PFSK-1 (cell line): ENCODE measurements at regions not wholly inside any gene's neighbourhood (a gene's known extent, or its start where the extent isn't known, plus 50 kb on each side); places are given as distances from the start of the nearest gene placed in this dataset.

Experiments
- FOXP2 ChIP-seq: optimal IDR thresholded peaks from 2 replicates; pipeline ENCODE3; 2011; ENCODE audit warnings: borderline replicate concordance, control low read depth, inconsistent platforms; ENCODE audit not compliant: insufficient read depth; ENCODE audit errors: extremely low read length, extremely low read depth
- POLR2AphosphoS5 ChIP-seq: IDR thresholded peaks from 2 replicates; pipeline ENCODE4 v1.6.1; 2012; ENCODE audit warnings: low read depth, mild to moderate bottlenecking, control low read depth, low read length, moderate library complexity
- REST ChIP-seq, 2 experiments: IDR thresholded peaks; 2 replicates each; pipeline versions ENCODE4 v1.6.1 to v1.8.0; 2011 to 2012; ENCODE audit warnings: low read depth in 2 of 2, low read length in 2 of 2, control low read depth in 1 of 2, inconsistent platforms in 1 of 2, mild to moderate bottlenecking in 1 of 2, moderate library complexity in 1 of 2; ENCODE audit not compliant: insufficient read depth in 1 of 2
- SIN3A ChIP-seq: IDR thresholded peaks from 2 replicates; pipeline ENCODE4 v1.6.1; 2012; ENCODE audit warnings: mild to moderate bottlenecking, low read length, moderate library complexity, borderline replicate concordance; ENCODE audit not compliant: insufficient read depth
- TAF1 ChIP-seq: IDR thresholded peaks from 2 replicates; pipeline ENCODE4 v1.6.1; 2012; ENCODE audit warnings: low read length, control low read depth, borderline replicate concordance; ENCODE audit not compliant: insufficient read depth

GRCh38 chr3:30452446-30452845 lies 154.0 kb upstream of the TGFBR2 start:
- TF ChIP-seq TAF1 (no peak), SIN3A (no peak), REST (IDR thresholded peaks at IDR 0.05; ENCODE audit: insufficient read depth in 1 of 2, low read depth in 2 of 2, low read length in 2 of 2) (no peak), POLR2AphosphoS5 (no peak), FOXP2 (no peak)

GRCh38 chr3:30453360-30454039 lies 152.9 kb upstream of the TGFBR2 start:
- no peak for TF ChIP-seq SIN3A
- no peak for TF ChIP-seq REST (IDR thresholded peaks at IDR 0.05; ENCODE audit: insufficient read depth in 1 of 2, low read depth in 2 of 2, low read length in 2 of 2)
- TF ChIP-seq TAF1, result no peak
- TF ChIP-seq FOXP2, result no peak
- TF ChIP-seq POLR2AphosphoS5, result no peak

- TF ChIP-seq SIN3A (no peak), TAF1 (no peak), REST (IDR thresholded peaks at IDR 0.05; ENCODE audit: insufficient read depth in 1 of 2, low read depth in 2 of 2, low read length in 2 of 2) (no peak), POLR2AphosphoS5 (no peak), FOXP2 (no peak)
These were observed 151.8 kb upstream of the TGFBR2 start for GRCh38 chr3:30454636-30455035.

- TF ChIP-seq SIN3A, result no peak
- no peak for TF ChIP-seq TAF1
- no peak for TF ChIP-seq REST (IDR thresholded peaks at IDR 0.05; ENCODE audit: insufficient read depth in 1 of 2, low read depth in 2 of 2, low read length in 2 of 2)
- TF ChIP-seq POLR2AphosphoS5, result no peak
- TF ChIP-seq FOXP2, result no peak
These were observed 150.6 kb upstream of the TGFBR2 start for GRCh38 chr3:30455840-30456239.

GRCh38 chr3:30456264-30456663 lies 150.1 kb upstream of the TGFBR2 start:
- TF ChIP-seq POLR2AphosphoS5 (no peak), SIN3A (no peak), FOXP2 (no peak), REST (IDR thresholded peaks at IDR 0.05; ENCODE audit: insufficient read depth in 1 of 2, low read depth in 2 of 2, low read length in 2 of 2) (no peak), TAF1 (no peak)
